Breast epithelium (tissue), 3 donors: ENCODE measurements at regions not wholly inside any gene's neighbourhood (a gene's known extent, or its start where the extent isn't known, plus 50 kb on each side); places are given as distances from the start of the nearest gene placed in this dataset.

ENCODE experiments used
- CTCF ChIP-seq, 3 donors: fragments of 450-650 bp; IDR thresholded peaks; one replicate each; pipeline ENCODE4 v1.5.1; 2016 to 2017; ENCODE audit warnings: antibody characterized with exemption in 3 of 3, mild to moderate bottlenecking in 3 of 3, moderate library complexity in 3 of 3
- POLR2A ChIP-seq: fragments of 450-650 bp; IDR thresholded peaks from one replicate; pipeline ENCODE4 v1.6.1; 2016; ENCODE audit warnings: antibody characterized with exemption, mild to moderate bottlenecking, moderate library complexity

GRCh38 chr3:189534531-189534930 lies 96.7 kb upstream of the TP63 start:
- TF ChIP-seq CTCF (IDR thresholded peaks at IDR 0.05) (no peak), POLR2A (no peak)
